ENCODE measurements at regions not wholly inside any gene's neighbourhood (a gene's known extent, or its start where the extent isn't known, plus 50 kb on each side); places are given as distances from the start of the nearest gene placed in this dataset.

DNA sequence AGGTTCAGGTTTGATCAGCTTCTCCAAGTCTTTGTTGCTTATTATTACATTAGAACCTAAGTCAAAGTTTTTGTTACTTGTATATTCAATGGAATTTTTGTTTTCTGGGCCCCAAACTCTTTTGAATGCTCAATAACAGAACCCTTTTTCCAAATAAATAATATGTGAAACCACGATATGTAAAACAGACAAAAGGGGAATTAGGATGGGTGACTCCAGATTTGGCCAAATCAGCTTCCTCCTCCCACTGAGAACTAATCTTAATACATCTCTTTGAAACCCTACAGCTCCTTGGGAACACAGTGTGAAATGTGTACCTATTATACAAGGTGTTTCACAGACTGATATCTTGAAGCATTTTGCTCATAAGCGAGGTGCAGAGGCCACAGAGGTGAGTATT lies 67.0 kb upstream of the TNFSF18 start:
- no peak overlapping the region for H3K4me3 ChIP-seq (ENCODE audit: low read depth, low read length)
- DNase-seq (ENCODE audit: low read depth) = no peak
- TF ChIP-seq, protein P1, sequence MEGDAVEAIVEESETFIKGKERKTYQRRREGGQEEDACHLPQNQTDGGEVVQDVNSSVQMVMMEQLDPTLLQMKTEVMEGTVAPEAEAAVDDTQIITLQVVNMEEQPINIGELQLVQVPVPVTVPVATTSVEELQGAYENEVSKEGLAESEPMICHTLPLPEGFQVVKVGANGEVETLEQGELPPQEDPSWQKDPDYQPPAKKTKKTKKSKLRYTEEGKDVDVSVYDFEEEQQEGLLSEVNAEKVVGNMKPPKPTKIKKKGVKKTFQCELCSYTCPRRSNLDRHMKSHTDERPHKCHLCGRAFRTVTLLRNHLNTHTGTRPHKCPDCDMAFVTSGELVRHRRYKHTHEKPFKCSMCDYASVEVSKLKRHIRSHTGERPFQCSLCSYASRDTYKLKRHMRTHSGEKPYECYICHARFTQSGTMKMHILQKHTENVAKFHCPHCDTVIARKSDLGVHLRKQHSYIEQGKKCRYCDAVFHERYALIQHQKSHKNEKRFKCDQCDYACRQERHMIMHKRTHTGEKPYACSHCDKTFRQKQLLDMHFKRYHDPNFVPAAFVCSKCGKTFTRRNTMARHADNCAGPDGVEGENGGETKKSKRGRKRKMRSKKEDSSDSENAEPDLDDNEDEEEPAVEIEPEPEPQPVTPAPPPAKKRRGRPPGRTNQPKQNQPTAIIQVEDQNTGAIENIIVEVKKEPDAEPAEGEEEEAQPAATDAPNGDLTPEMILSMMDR (IDR thresholded peaks at IDR 0.05; ENCODE audit: low read depth, low read length, missing control alignments) = no peak
- in situ Hi-C loops (cut with HindIII; ENCODE audit: low sequenced_read_pairs) = no loop called here

DNA sequence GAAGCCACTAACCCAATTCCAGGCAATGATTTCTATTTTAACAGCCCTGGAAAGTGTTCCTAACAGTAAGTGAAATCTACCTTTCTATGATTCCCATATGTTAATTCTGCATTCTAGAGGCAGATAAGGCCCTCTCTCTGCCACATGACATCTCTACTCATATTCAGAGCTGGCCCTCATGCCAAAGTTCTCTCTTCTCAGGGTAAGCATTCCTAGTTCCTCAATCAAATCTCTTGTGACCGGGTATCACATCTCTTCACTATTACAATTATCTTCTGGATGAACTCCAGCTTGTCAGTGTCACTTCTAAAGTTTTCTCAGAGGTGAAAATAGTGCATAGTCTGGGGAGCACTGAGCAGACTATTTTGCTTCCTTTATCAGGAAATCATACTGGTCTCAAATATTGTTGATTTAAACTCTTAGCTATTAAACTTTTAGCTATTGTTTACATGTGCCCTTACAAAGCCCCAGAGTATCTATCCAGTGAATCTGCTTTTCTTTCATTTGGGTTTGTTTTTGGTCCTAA lies 66.4 kb upstream of the TNFSF18 start:
- TF ChIP-seq, protein P1 (IDR thresholded peaks at IDR 0.05; ENCODE audit: low read depth, low read length, missing control alignments) = no peak
- no peak for DNase-seq (ENCODE audit: low read depth)
- in situ Hi-C loops (cut with HindIII; ENCODE audit: low sequenced_read_pairs) = no loop called here
- no peak overlapping the region for H3K4me3 ChIP-seq (ENCODE audit: low read depth, low read length)

DNA sequence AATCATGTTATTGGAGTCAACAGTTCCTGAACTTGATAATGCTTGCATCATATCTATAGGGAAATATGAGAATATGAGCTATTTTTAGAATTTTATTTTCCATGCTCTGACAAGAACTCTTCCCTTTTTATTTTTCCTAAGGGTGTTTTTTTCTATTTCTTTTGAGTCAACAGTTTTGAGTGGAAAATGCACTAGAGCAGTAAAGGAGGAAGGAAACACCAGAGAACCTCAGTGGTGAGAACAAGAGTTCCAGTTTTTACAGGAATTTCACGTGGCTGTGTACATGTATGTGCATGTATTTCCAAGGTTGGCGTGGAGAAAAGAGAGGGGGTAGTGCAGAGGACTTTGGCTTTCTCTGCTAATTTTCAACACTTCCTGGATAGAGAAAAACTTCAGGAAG lies 63.6 kb upstream of the TNFSF18 start:
- in situ Hi-C loops (cut with HindIII; ENCODE audit: low sequenced_read_pairs) = no loop called here
- no peak for DNase-seq (ENCODE audit: low read depth)
- TF ChIP-seq, protein P1 (IDR thresholded peaks at IDR 0.05; ENCODE audit: low read depth, low read length, missing control alignments) = no peak
- no peak overlapping the region for H3K4me3 ChIP-seq (ENCODE audit: low read depth, low read length)

DNA sequence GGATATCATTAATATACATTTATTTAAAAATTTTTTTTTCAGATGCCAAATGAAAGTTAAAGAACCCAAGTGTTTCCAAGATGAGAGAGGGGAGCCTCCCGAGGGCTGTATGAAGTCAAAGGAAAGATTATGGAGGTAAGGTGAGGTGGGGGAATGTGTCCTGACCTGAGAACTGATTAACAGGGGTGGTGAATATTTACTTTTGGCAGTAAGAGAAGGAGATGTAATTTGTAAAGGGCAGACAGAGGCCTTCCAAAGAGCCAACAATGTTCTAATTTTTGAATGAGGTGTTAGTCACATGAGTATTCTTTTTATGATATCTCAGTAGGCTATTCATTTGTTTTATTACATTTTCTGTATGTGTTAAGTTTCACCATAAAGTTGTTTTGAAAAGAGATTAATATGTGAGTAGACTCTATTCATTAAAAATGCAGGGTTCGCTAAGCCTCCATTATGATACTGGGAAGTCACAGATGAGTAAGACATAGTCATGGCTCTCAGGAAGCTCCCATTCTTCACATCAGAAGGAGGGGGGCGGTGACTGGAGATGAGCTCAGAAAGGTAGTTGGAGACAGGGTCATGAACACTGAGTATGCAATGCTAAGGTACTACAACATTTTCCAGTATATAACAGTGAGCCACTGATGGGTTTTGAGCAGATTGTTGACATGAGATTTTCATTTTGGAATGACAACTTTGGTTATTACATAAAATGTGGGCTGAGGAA lies 62.4 kb upstream of the TNFSF18 start:
- H3K4me3 ChIP-seq (ENCODE audit: low read depth, low read length) = no peak overlapping the region
- in situ Hi-C loops (cut with HindIII; ENCODE audit: low sequenced_read_pairs) = no loop called here
- TF ChIP-seq, protein P1 (IDR thresholded peaks at IDR 0.05; ENCODE audit: low read depth, low read length, missing control alignments) = no peak
- DNase-seq (ENCODE audit: low read depth) = no peak

DNA sequence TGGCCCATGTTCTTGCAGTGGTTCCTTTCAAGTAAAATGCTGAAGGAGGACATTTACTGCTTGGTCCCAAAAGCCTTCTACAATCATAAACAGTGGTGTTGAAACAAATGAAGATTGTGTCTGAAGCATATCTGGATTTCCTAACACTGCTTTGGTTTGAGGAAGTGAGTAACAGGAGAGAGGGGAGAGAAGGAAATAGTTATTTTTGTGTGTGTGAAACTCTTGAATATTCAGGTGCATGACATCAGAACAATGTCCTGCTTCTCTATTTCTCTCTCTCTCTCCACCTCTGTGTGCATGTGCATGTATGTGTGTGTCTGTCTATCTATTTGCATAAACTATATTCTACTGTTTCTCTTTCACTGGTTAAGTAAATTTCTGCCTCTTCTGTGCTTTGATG lies 61.4 kb upstream of the TNFSF18 start:
- H3K4me3 ChIP-seq (ENCODE audit: low read depth, low read length) = no peak overlapping the region
- DNase-seq (ENCODE audit: low read depth) = no peak
- in situ Hi-C loops (cut with HindIII; ENCODE audit: low sequenced_read_pairs) = no loop called here
- TF ChIP-seq, protein P1 (IDR thresholded peaks at IDR 0.05; ENCODE audit: low read depth, low read length, missing control alignments) = no peak

DNA sequence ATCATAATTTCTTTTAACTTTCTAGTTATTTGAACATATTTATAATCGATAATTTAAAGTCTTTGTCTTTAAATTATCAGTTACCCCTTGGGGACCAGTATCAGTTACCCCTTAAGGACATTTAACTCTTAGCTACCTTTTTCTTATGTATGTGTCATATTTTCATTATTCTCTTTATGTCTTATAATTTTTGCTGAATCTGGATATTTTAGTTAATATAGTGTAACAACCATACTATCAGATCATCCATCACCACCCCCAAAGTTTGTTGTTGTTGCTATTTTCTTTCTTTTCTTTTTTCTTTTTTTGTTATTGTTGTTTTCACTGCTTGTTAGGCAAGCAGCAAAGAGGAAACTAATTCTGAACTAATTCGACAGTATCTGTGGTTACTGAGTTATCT lies 57.0 kb upstream of the TNFSF18 start:
- DNase-seq (ENCODE audit: low read depth) = no peak
- in situ Hi-C loops (cut with HindIII; ENCODE audit: low sequenced_read_pairs) = no loop called here
- TF ChIP-seq, protein P1 (IDR thresholded peaks at IDR 0.05; ENCODE audit: low read depth, low read length, missing control alignments) = no peak
- no peak overlapping the region for H3K4me3 ChIP-seq (ENCODE audit: low read depth, low read length)

Data from astrocyte of the cerebellum (primary cell).